K562 (cell line): ENCODE measurements at regions not wholly inside any gene's neighbourhood (a gene's known extent, or its start where the extent isn't known, plus 50 kb on each side); places are given as distances from the start of the nearest gene placed in this dataset.

Source experiments
- ATAC-seq: fragments of 200-7000 bp; cut with Tn5 transposase; 3 replicates; pipeline ENCODE4 v1.9.1; 2020; ENCODE audit warnings: moderate library complexity
- BruUV-seq: library from RNA; stranded (reverse); fragments of 400-500 nt; replicated peaks from 2 replicates; lab custom pipeline; 2021; lab: Mats Ljungman, UMichigan
- CTCF ChIA-PET: fragments of 300-600 bp; formaldehyde crosslinking; extraction: SDS; loops from one replicate; lab custom pipeline; 2021; ENCODE audit warnings: low intra/inter-chr PET ratio; lab: Yijun Ruan, JAX
- POLR2A ChIA-PET: fragments of 300-600, 350-650 bp; sonication (Branson Sonifier 250); formaldehyde crosslinking; extraction: SDS; loops from one replicate; lab custom pipeline; 2021; ENCODE audit warnings: antibody characterized with exemption, inconsistent platforms; lab: Yijun Ruan, JAX
- DNase-seq, 4 experiments: peaks; one replicate each; pipeline versions ENCODE4 v3.0.0 to v3.0.0-alpha.2; 2011 to 2018; ENCODE audit warnings: low spot score in 3 of 4, mixed read lengths in 3 of 4; ENCODE audit errors: extremely low read depth in 1 of 4
- FAIRE-seq: peaks from 2 replicates; lab custom pipeline; 2011; peaks lifted over from hg19 to GRCh38; lab: Jason Lieb, UNC
- H2AFZ ChIP-seq: 2 replicates; pipeline ENCODE4 v1.6.0; 2011; ENCODE audit warnings: low read depth, low read length, control low read depth, inconsistent platforms
- H3K27ac ChIP-seq: fragments of 200-600 bp; 3 replicates; pipeline ENCODE4 v1.8.0; 2011; ENCODE audit warnings: low read depth, mild to moderate bottlenecking, control low read depth, inconsistent platforms, low read length, moderate library complexity, mixed read lengths; ENCODE audit errors: extremely low read depth
- H3K27me3 ChIP-seq, 2 experiments: fragments of 300-600 bp in 1 of 2; 2 replicates in 1 of 2; 3 replicates in 1 of 2; pipeline versions ENCODE4 v1.6.0 to v1.8.0; 2011; ENCODE audit warnings: inconsistent platforms in 2 of 2, low read length in 2 of 2, mild to moderate bottlenecking in 1 of 2, mixed read lengths in 1 of 2, moderate library complexity in 1 of 2; ENCODE audit not compliant: control insufficient read depth in 2 of 2, insufficient read depth in 2 of 2
- H3K36me3 ChIP-seq: fragments of 300-600 bp; 3 replicates; pipeline ENCODE4 v1.8.0; 2011; ENCODE audit warnings: mild to moderate bottlenecking, low read length, inconsistent platforms; ENCODE audit not compliant: control insufficient read depth, insufficient read depth
- H3K4me1 ChIP-seq, 2 experiments: fragments of 200-600 bp in 1 of 2; replicated peaks in 1 of 2; 2 replicates in 1 of 2; 3 replicates in 1 of 2; pipeline versions ENCODE4 v1.5.1 to v1.8.0; 2011; ENCODE audit warnings: inconsistent platforms in 2 of 2, low read length in 2 of 2, mild to moderate bottlenecking in 1 of 2, mixed read lengths in 1 of 2, moderate library complexity in 1 of 2; ENCODE audit not compliant: control insufficient read depth in 2 of 2, insufficient read depth in 2 of 2
- H3K4me2 ChIP-seq: 2 replicates; pipeline ENCODE4 v1.6.1; 2011; ENCODE audit warnings: low read length, control low read depth, inconsistent platforms, mixed read lengths; ENCODE audit not compliant: insufficient read depth
- H3K4me3 ChIP-seq: fragments of 200-600 bp; sonication (generic), shearing (Covaris generic); 2 replicates; pipeline ENCODE4 v1.5.1; 2016; ENCODE audit warnings: control low read depth, inconsistent platforms
- H3K79me2 ChIP-seq: fragments of 200-600 bp; 3 replicates; pipeline ENCODE4 v1.8.0; 2011; ENCODE audit warnings: low read length, inconsistent platforms; ENCODE audit not compliant: control insufficient read depth, insufficient read depth
- H3K9ac ChIP-seq, 2 experiments: 2 replicates each; pipeline versions ENCODE4 v1.6.0 to v1.6.1; 2011; ENCODE audit warnings: low read depth in 2 of 2, low read length in 2 of 2, control low read depth in 1 of 2, inconsistent platforms in 1 of 2, mild to moderate bottlenecking in 1 of 2, mixed read lengths in 1 of 2; ENCODE audit not compliant: insufficient read depth in 1 of 2
- H3K9me1 ChIP-seq: one replicate; pipeline ENCODE4 v1.6.0; 2011; ENCODE audit warnings: inconsistent platforms, mild to moderate bottlenecking, low read length, moderate library complexity; ENCODE audit not compliant: control insufficient read depth, insufficient read depth
- H3K9me3 ChIP-seq: replicated peaks from 2 replicates; pipeline ENCODE4 v1.5.1; 2011; ENCODE audit warnings: low read depth, low read length, inconsistent platforms; ENCODE audit not compliant: control insufficient read depth, insufficient read depth
- H4K20me1 ChIP-seq: replicated peaks from 2 replicates; pipeline ENCODE4 v1.6.1; 2011; ENCODE audit warnings: low read length, inconsistent platforms, mixed read lengths; ENCODE audit not compliant: control insufficient read depth, insufficient read depth
- BCLAF1 ChIP-seq, 2 experiments: fragments of 450-650 bp in 1 of 2; IDR thresholded peaks; 2 replicates each; pipeline ENCODE4 v1.6.1; 2011 to 2017; ENCODE audit warnings: low read depth in 2 of 2, antibody characterized with exemption in 1 of 2, borderline replicate concordance in 1 of 2, low read length in 1 of 2, mild to moderate bottlenecking in 1 of 2, mixed read lengths in 1 of 2; ENCODE audit not compliant: control insufficient read depth in 1 of 2
- CEBPZ ChIP-seq: fragments of 150-350 bp; IDR thresholded peaks from 2 replicates; pipeline ENCODE4 v1.6.1; 2014; ENCODE audit warnings: low read depth, mild to moderate bottlenecking, low read length, borderline replicate concordance
- HOXB6 ChIP-seq: fragments of 250-450 bp; sonication (Bioruptor Pico); IDR thresholded peaks from 2 replicates; pipeline ENCODE4 v1.5.1; 2022; ENCODE audit warnings: mild to moderate bottlenecking, borderline replicate concordance
- MED1 ChIP-seq: sonication (generic); formaldehyde crosslinking; IDR thresholded peaks from 2 replicates; pipeline ENCODE4 v1.8.1; 2023; ENCODE audit warnings: missing genetic modification reagents, borderline replicate concordance
- NFE2 ChIP-seq: IDR thresholded peaks from 2 replicates; pipeline ENCODE4 v1.6.1; 2014; ENCODE audit warnings: antibody characterized with exemption, low read depth
- PTTG1 ChIP-seq: fragments of 450-650 bp; IDR thresholded peaks from 2 replicates; pipeline ENCODE4 v1.6.1; 2016; ENCODE audit warnings: low read depth, mild to moderate bottlenecking, missing genetic modification characterization, missing compliant biosample characterization
- TCF7L2 ChIP-seq: fragments of 150-350 bp; IDR thresholded peaks from 2 replicates; pipeline ENCODE4 v1.6.1; 2016; ENCODE audit warnings: low read depth, mild to moderate bottlenecking, low read length, moderate library complexity
- THRAP3 ChIP-seq: fragments of 450-650 bp; IDR thresholded peaks from 2 replicates; pipeline ENCODE4 v1.6.1; 2016; ENCODE audit warnings: mild to moderate bottlenecking, inconsistent platforms, borderline replicate concordance
- ZNF561 ChIP-seq: fragments of 450-650 bp; formaldehyde crosslinking; conservative IDR thresholded peaks from 2 replicates; pipeline ENCODE4 v1.4.0; 2020; ENCODE audit warnings: mild to moderate bottlenecking, moderate library complexity
- ZNF77 ChIP-seq: fragments of 250-450 bp; sonication (Bioruptor Pico); IDR thresholded peaks from 2 replicates; pipeline ENCODE4 v1.5.0; 2020
- ZSCAN32 ChIP-seq: fragments of 450-650 bp; formaldehyde crosslinking; IDR thresholded peaks from 2 replicates; pipeline ENCODE4 v1.4.0; 2020; ENCODE audit warnings: mild to moderate bottlenecking, moderate library complexity
- WGBS: fragments of 100-300 bp; shearing (Covaris generic); methylation state at CpG from one replicate; pipeline ENCODE4 v1.1.6; 2016; ENCODE audit warnings: low coverage, mixed read lengths; ENCODE audit not compliant: insufficient coverage; ENCODE audit errors: missing lambda C conversion rate; 5-methylcytosine and 5-hydroxymethylcytosine counted together
- in situ Hi-C: fragments of 300-500 bp; cut with MboI; formaldehyde crosslinking; loops from 4 replicates; pipeline ENCODE4 v1.15.0; 2018; ENCODE audit warnings: inconsistent platforms, mixed read lengths
- intact Hi-C: fragments of 100-400 bp; cut with micrococcal nuclease; formaldehyde crosslinking; loops from 2 replicates; pipeline ENCODE4 v1.14.2; 2022
- TF ChIP-seq, protein P1 (sequence below): fragments of 200-800 bp; sonication (Bioruptor generic); IDR thresholded peaks from 2 replicates; pipeline ENCODE4 v1.6.1; 2017; ENCODE audit warnings: missing genetic modification characterization, missing compliant biosample characterization

DNA sequence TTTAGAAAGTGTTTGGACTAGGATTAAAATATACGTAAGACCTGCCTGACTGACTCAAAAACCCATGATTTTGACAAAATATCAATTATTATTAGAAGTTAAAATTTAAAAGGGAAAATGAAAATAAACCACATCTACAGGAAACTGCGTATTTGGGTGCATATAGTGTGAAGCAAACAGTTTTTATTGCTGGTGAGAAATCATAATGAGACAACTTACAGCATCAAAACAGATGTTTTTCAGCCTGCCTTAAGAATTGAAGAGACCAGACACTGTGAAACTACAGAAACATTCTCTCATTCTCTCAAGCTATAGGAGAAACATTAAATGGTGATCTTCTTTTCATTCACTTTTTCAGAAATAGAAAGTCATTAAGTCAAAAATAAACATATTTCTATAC lies 62.9 kb downstream of the RAD51AP2 start:
- Histone ChIP-seq H3K4me1 (no peaks in the 10 kb centered on the region), H3K9me1 (no peaks in the 10 kb centered on the region), H3K4me2 (no peak overlapping the region), H3K27ac (no peak overlapping the region), H3K36me3 (no peaks in the 10 kb centered on the region), H2AFZ (no peak overlapping the region), H3K9me3 (no peaks in the 10 kb centered on the region), H3K27me3 (no peaks in the 10 kb centered on the region), H3K4me3 (no peak overlapping the region), H3K9ac (no peak overlapping the region), H4K20me1 (no peaks in the 10 kb centered on the region), H3K79me2 (no peaks in the 10 kb centered on the region)
- in situ Hi-C loops: loop anchor here (25.0 kb wide), 1 partner anchor 932 kb away; no protein-coding TSS in a partner anchor
- TF ChIP-seq NFE2: no peak
- TF ChIP-seq TCF7L2: no peak
- no peak for TF ChIP-seq ZNF77
- TF ChIP-seq ZNF561 (CRISPR knock-in tag): no peak
- no peak for TF ChIP-seq HOXB6 (CRISPR knock-in tag)
- no peak for TF ChIP-seq BCLAF1 (IDR thresholded peaks at IDR 0.05; ENCODE audit: borderline replicate concordance in 1 of 2, control insufficient read depth in 1 of 2, low read depth in 2 of 2, low read length in 1 of 2)
- no peak for TF ChIP-seq PTTG1 (tag)
- TF ChIP-seq THRAP3: no peak
- TF ChIP-seq ZSCAN32 (CRISPR knock-in tag): no peak
- no peak for TF ChIP-seq CEBPZ
- TF ChIP-seq, protein P1, sequence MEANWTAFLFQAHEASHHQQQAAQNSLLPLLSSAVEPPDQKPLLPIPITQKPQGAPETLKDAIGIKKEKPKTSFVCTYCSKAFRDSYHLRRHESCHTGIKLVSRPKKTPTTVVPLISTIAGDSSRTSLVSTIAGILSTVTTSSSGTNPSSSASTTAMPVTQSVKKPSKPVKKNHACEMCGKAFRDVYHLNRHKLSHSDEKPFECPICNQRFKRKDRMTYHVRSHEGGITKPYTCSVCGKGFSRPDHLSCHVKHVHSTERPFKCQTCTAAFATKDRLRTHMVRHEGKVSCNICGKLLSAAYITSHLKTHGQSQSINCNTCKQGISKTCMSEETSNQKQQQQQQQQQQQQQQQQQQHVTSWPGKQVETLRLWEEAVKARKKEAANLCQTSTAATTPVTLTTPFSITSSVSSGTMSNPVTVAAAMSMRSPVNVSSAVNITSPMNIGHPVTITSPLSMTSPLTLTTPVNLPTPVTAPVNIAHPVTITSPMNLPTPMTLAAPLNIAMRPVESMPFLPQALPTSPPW (CRISPR knock-in tag): no peak
- no peak for TF ChIP-seq MED1
- CTCF ChIA-PET: no interaction called here
- DNase-seq: no peak
- intact Hi-C loops: no loop called here
- no peak for ATAC-seq
- FAIRE-seq: no peak
- POLR2A ChIA-PET: no interaction called here
- WGBS: 3% methylated on average over 2 of the region's 2 CpGs
- BruUV-seq: no TSS peak
